Spleen (tissue), 11 donors: ENCODE measurements at regions not wholly inside any gene's neighbourhood (a gene's known extent, or its start where the extent isn't known, plus 50 kb on each side); places are given as distances from the start of the nearest gene placed in this dataset.

Source experiments
- DNase-seq: peaks from one replicate; pipeline ENCODE4 v3.0.0-alpha.2; 2020
- H3K27ac ChIP-seq, 8 donors: fragments of 200-600 bp; sonication (generic) in 7 of 8; 1 replicate in 4 of 8; 2 replicates in 4 of 8; pipeline versions ENCODE4 v1.5.0 to v1.8.0; 2016 to 2021; ENCODE audit warnings: inconsistent platforms in 4 of 8, mild to moderate bottlenecking in 4 of 8, moderate library complexity in 1 of 8
- H3K27me3 ChIP-seq, 7 donors: fragments of 200-600 bp; sonication (generic) in 6 of 7; replicated peaks in 1 of 7; 1 replicate in 4 of 7; 2 replicates in 3 of 7; pipeline versions ENCODE4 v1.5.0 to v1.8.0; 2016 to 2021; ENCODE audit warnings: inconsistent platforms in 3 of 7, mild to moderate bottlenecking in 1 of 7
- H3K36me3 ChIP-seq, 6 donors: fragments of 200-600 bp; sonication (generic) in 5 of 6; 1 replicate in 4 of 6; 2 replicates in 2 of 6; pipeline versions ENCODE4 v1.5.0 to v1.8.0; 2016 to 2021; ENCODE audit warnings: inconsistent platforms in 2 of 6
- H3K4me1 ChIP-seq, 6 donors: fragments of 200-600 bp; sonication (generic) in 5 of 6; 1 replicate in 3 of 6; 2 replicates in 3 of 6; pipeline versions ENCODE4 v1.5.0 to v1.8.0; 2016 to 2021; ENCODE audit warnings: inconsistent platforms in 3 of 6
- H3K4me3 ChIP-seq, 8 donors: fragments of 200-600 bp; sonication (generic) in 7 of 8; 1 replicate in 4 of 8; 2 replicates in 4 of 8; pipeline versions ENCODE4 v1.5.0 to v1.8.0; 2016 to 2021; ENCODE audit warnings: inconsistent platforms in 4 of 8, mild to moderate bottlenecking in 4 of 8, moderate library complexity in 2 of 8
- H3K9me3 ChIP-seq, 8 donors: fragments of 200-600 bp; sonication (generic) in 7 of 8; 1 replicate in 4 of 8; 2 replicates in 4 of 8; pipeline versions ENCODE4 v1.5.0 to v1.8.0; 2016 to 2021; ENCODE audit warnings: inconsistent platforms in 4 of 8
- POLR2A ChIP-seq, 3 donors: fragments of 450-650 bp; IDR thresholded peaks; one replicate each; pipeline ENCODE4 v1.5.1; 2017; ENCODE audit warnings: antibody characterized with exemption in 3 of 3, mild to moderate bottlenecking in 1 of 3
- POLR2AphosphoS5 ChIP-seq, 3 donors: sonication (generic); formaldehyde crosslinking; IDR thresholded peaks; one replicate each; pipeline ENCODE4 v1.5.1; 2017; ENCODE audit warnings: antibody characterized with exemption in 3 of 3
- WGBS, 5 donors: extraction: QIAGEN DNeasy Blood & Tissue Kit in 3 of 5; methylation state at CpG; one replicate each; pipeline versions ENCODE4 v1.1.5 to v1.1.7; 2013 to 2018; 5-methylcytosine and 5-hydroxymethylcytosine counted together
- intact Hi-C: fragments of 100-400 bp; cut with DNase I; formaldehyde crosslinking; loops from one replicate; pipeline ENCODE4 v1.15.0; 2023; ENCODE audit warnings: low total_unique reads
- TF ChIP-seq, protein P1 (sequence below), 11 experiments: fragments of 200-600 bp in 7 of 11; fragments of 450-650 bp in 4 of 11; sonication (generic) in 4 of 11; IDR thresholded peaks in 8 of 11; conservative IDR thresholded peaks in 3 of 11; 1 replicate in 7 of 11; 2 replicates in 4 of 11; pipeline versions ENCODE4 v1.4.0 to v1.8.0; 2016 to 2021; ENCODE audit warnings: antibody characterized with exemption in 11 of 11, inconsistent platforms in 4 of 11, mild to moderate bottlenecking in 1 of 11
- donor health status: healthy with polysubstance abuse.
- donor health status: DM: no; HTN: no; CAD: no; lungs with moderate emphysema.
- donor health status: DM: no; HTN: no; CAD: no.
- donor health status: Bipolar disorder and iron deficiency.
- donor health status: healthy.
- donor health status: DM: no; HTN: no; CAD: no.
- donor health status: DM: yes; HTN: yes; CAD: no.

DNA sequence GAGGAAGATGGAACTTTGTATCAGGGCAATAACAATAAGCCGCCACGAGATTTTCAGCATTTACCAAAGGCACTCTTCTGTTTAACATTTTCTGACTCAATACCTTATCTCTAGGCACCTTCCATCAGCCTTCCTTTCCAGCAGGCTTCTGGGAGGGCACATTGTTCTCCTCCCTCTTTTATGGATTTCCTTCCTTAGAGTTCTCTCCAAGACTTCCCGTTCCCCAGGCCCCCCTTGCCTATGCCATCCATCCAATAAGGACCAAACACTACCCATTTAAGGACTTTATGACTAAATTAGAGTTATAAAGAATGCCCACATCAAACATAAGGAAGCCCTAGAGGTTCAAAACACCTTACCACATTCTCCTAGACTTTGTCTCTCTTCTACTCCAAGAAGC is 71.0 kb upstream of the ACP3 start:
- Histone ChIP-seq H3K9me3 (no peaks in the 10 kb centered on the region), H3K27me3 (peaks cover 0 to under 1% (median 0%) of the 10 kb centered on the region in 7 donors), H3K4me1 (no peaks in the 10 kb centered on the region), H3K4me3 (no peak overlapping the region), H3K27ac (no peak overlapping the region), H3K36me3 (no peaks in the 10 kb centered on the region)
- TF ChIP-seq POLR2AphosphoS5 (IDR thresholded peaks at IDR 0.05) (no peak), POLR2A (IDR thresholded peaks at IDR 0.05) (no peak)
- TF ChIP-seq, protein P1, sequence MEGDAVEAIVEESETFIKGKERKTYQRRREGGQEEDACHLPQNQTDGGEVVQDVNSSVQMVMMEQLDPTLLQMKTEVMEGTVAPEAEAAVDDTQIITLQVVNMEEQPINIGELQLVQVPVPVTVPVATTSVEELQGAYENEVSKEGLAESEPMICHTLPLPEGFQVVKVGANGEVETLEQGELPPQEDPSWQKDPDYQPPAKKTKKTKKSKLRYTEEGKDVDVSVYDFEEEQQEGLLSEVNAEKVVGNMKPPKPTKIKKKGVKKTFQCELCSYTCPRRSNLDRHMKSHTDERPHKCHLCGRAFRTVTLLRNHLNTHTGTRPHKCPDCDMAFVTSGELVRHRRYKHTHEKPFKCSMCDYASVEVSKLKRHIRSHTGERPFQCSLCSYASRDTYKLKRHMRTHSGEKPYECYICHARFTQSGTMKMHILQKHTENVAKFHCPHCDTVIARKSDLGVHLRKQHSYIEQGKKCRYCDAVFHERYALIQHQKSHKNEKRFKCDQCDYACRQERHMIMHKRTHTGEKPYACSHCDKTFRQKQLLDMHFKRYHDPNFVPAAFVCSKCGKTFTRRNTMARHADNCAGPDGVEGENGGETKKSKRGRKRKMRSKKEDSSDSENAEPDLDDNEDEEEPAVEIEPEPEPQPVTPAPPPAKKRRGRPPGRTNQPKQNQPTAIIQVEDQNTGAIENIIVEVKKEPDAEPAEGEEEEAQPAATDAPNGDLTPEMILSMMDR (IDR thresholded peaks at IDR 0.05 in 8 of 11, conservative IDR thresholded peaks at IDR 0.05 in 3 of 11) = no peak
- WGBS, 5 donors = 59 to 88% (median 70%) methylated on average over 3 of the region's 3 CpGs
- intact Hi-C loops = no loop called here
- no peak for DNase-seq

DNA sequence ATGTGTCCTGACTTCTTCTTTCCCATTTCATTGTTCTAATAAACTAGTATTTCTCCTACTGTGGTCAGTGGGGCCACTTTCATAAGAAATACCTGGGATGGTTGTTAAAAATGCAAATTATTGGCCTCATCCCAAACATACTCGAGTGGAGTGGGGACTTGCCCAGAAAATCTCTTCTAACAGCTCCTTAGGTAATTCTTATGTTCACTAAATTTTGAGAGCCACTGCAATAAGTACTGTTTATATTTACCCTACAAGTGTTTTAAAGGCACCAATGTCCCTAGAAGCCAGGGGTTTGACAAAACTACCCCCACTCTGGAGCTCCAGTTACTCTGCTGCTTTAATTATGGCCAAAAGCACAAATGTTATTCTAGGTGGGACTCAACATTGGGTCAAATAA is 70.0 kb upstream of the ACP3 start:
- no peak for TF ChIP-seq POLR2A (IDR thresholded peaks at IDR 0.05)
- TF ChIP-seq, protein P1 (IDR thresholded peaks at IDR 0.05 in 8 of 11, conservative IDR thresholded peaks at IDR 0.05 in 3 of 11) = no peak
- no peak for TF ChIP-seq POLR2AphosphoS5 (IDR thresholded peaks at IDR 0.05)
- no peak for DNase-seq
- H3K36me3 ChIP-seq = no peaks in the 10 kb centered on the region
- intact Hi-C loops = no loop called here
- no peaks in the 10 kb centered on the region for H3K4me1 ChIP-seq
- H3K9me3 ChIP-seq = no peaks in the 10 kb centered on the region
- H3K27me3 ChIP-seq = no peaks in the 10 kb centered on the region
- H3K27ac ChIP-seq = no peak overlapping the region
- H3K4me3 ChIP-seq = no peak overlapping the region
- WGBS, 5 donors = 47 to 79% (median 60%) methylated on average over 1 of the region's 1 CpG

DNA sequence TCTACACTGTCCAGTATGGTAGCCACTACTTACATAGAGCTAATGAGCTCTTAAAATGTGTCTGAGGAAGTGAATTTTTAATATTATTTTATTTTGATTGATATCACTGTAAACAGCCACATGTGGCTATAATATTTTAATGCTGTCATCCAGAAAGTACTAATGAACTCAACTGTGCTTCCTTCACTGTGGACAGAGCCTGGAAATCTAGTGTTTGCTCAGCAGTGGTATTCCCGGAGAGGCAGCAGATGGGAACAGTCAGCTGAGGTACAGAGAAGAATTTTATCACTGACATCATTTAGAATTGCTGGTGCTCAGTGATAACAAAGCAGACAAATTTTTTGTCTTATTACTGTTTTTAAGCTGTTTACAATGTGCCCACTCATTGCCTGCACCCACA is 68.7 kb upstream of the ACP3 start:
- no peaks in the 10 kb centered on the region for H3K36me3 ChIP-seq
- no peaks in the 10 kb centered on the region for H3K27me3 ChIP-seq
- 40 to 89% (median 77%) methylated on average over 1 of the region's 1 CpG for WGBS, 5 donors
- intact Hi-C loops = no loop called here
- H3K27ac ChIP-seq = no peak overlapping the region
- no peak for TF ChIP-seq POLR2A (IDR thresholded peaks at IDR 0.05)
- no peak for TF ChIP-seq POLR2AphosphoS5 (IDR thresholded peaks at IDR 0.05)
- TF ChIP-seq, protein P1 (IDR thresholded peaks at IDR 0.05 in 8 of 11, conservative IDR thresholded peaks at IDR 0.05 in 3 of 11) = no peak
- no peaks in the 10 kb centered on the region for H3K4me1 ChIP-seq
- H3K4me3 ChIP-seq = no peak overlapping the region
- DNase-seq = no peak
- no peaks in the 10 kb centered on the region for H3K9me3 ChIP-seq

DNA sequence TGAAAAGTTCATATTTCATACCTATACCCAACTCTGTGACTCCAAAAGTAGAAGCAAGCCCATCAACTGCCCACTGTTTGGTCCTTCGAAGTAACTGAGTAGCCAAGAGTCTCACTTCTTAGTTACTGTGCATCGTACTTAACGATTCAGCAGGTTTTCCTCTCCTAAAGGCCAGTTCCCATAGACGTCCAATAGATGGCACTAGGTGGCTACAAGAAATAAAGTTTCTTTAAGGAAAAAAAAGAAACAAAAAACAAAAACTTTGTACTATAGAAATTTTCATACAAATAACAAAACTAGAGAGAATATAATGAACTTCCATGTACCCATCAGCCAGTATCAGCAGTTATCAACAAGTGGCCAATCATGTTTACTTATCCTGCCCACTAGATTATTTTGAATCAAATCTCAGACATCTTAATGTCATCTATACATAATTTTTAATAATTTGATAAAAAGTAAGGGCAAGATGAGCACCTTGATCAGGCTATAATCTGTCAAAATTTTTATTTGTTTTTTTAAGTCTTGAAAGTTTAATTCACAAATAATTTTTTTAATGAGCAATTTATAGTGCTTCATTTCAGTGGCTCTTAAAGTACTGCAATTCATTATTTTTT is 63.8 kb upstream of the ACP3 start:
- no peak overlapping the region for H3K4me3 ChIP-seq
- H3K27ac ChIP-seq = no peak overlapping the region
- H3K9me3 ChIP-seq = no peaks in the 10 kb centered on the region
- no peaks in the 10 kb centered on the region for H3K36me3 ChIP-seq
- WGBS, 5 donors = 4 to 12% (median 11%) methylated on average over 4 of the region's 4 CpGs
- H3K4me1 ChIP-seq = peaks cover 0 to 9% (median 0%) of the 10 kb centered on the region in 6 donors
- no peak for DNase-seq
- intact Hi-C loops = loop anchor here (5.0 kb wide), 1 partner anchor 89 kb away; no protein-coding TSS in a partner anchor
- TF ChIP-seq, protein P1 (IDR thresholded peaks at IDR 0.05 in 8 of 11, conservative IDR thresholded peaks at IDR 0.05 in 3 of 11) = peak; percentile 27 to 75 (median 48)
- TF ChIP-seq POLR2AphosphoS5 (IDR thresholded peaks at IDR 0.05) = no peak
- TF ChIP-seq POLR2A (IDR thresholded peaks at IDR 0.05) = no peak
- no peaks in the 10 kb centered on the region for H3K27me3 ChIP-seq
